Heart right ventricle (tissue), 16 donors: ENCODE measurements at regions not wholly inside any gene's neighbourhood (a gene's known extent, or its start where the extent isn't known, plus 50 kb on each side); places are given as distances from the start of the nearest gene placed in this dataset.
A peak's percentile ranks its signal among the peaks of the same experiment; 100 is the strongest.

ENCODE experiments used
- ATAC-seq, 8 donors: fragments of 200-7000 bp; cut with Tn5 transposase; one replicate each; pipeline ENCODE4 v1.9.1; 2020; ENCODE audit warnings: mild to moderate bottlenecking in 8 of 8, moderate library complexity in 8 of 8, moderate number of reproducible peaks in 1 of 8
- DNase-seq, 2 donors: peaks; one replicate each; pipeline ENCODE4 v3.0.0-alpha.2; 2020
- H3K27ac ChIP-seq, 10 donors: fragments of 200-600 bp; sonication (generic) in 2 of 10; one replicate each; pipeline versions ENCODE4 v1.5.0 to v1.8.0; 2020 to 2022; ENCODE audit warnings: mild to moderate bottlenecking in 3 of 10
- H3K27me3 ChIP-seq, 7 donors: fragments of 200-600 bp; one replicate each; pipeline ENCODE4 v1.8.0; 2021 to 2022; ENCODE audit warnings: mild to moderate bottlenecking in 2 of 7
- H3K36me3 ChIP-seq, 9 donors: fragments of 200-600 bp; sonication (generic) in 1 of 9; one replicate each; pipeline versions ENCODE4 v1.5.0 to v1.8.0; 2020 to 2022; ENCODE audit warnings: mild to moderate bottlenecking in 2 of 9
- H3K4me1 ChIP-seq, 9 donors: fragments of 200-600 bp; sonication (generic) in 1 of 9; one replicate each; pipeline versions ENCODE4 v1.5.0 to v1.8.0; 2020 to 2022; ENCODE audit warnings: mild to moderate bottlenecking in 4 of 9
- H3K4me3 ChIP-seq, 10 donors: fragments of 200-600 bp; sonication (generic) in 2 of 10; one replicate each; pipeline versions ENCODE4 v1.5.0 to v1.8.0; 2020 to 2022; ENCODE audit warnings: mild to moderate bottlenecking in 7 of 10, moderate library complexity in 2 of 10
- H3K9me3 ChIP-seq, 11 donors: fragments of 200-600 bp in 10 of 11; sonication (generic) in 2 of 11; one replicate each; pipeline versions ENCODE4 v1.5.0 to v1.8.0; 2013 to 2022; ENCODE audit warnings: mild to moderate bottlenecking in 2 of 11, control low read depth in 1 of 11, moderate library complexity in 1 of 11
- WGBS, 2 donors: extraction: QIAGEN DNeasy Blood & Tissue Kit; methylation state at CpG; one replicate each; pipeline ENCODE4 v1.1.7; 2013; ENCODE audit warnings: inconsistent platforms in 1 of 2; 5-methylcytosine and 5-hydroxymethylcytosine counted together
- intact Hi-C, 10 donors: fragments of 100-400 bp; cut with DNase I; formaldehyde crosslinking; loops; one replicate each; pipeline versions ENCODE4 v1.11.1 to v1.14.2; 2022
- TF ChIP-seq, protein P1 (sequence below), 9 donors: fragments of 200-600 bp; sonication (generic) in 2 of 9; IDR thresholded peaks; one replicate each; pipeline versions ENCODE4 v1.5.0 to v1.8.0; 2021 to 2022; ENCODE audit warnings: antibody characterized with exemption in 9 of 9, mild to moderate bottlenecking in 5 of 9, moderate library complexity in 1 of 9
- donor health status: Arrhythmogenic right ventricular cardiomyopathy.
- donor health status: ischemic (EF 13 %, LVEDD 7.1; RV severe dilation, severe dysfunction).
- donor health status: healthy with polysubstance abuse.
- donor health status: DM: no; HTN: yes; CAD: no.
- donor health status: DM: no; HTN: no; CAD: no.
- donor health status: ischemic (EF 25% LVEDD 6.9; RV normal size, moderate dysfunction).
- donor health status: ischemic (EF 25% LVEDD 5.7; RV mildly dilated, moderate dysfunction).
- donor health status: healthy.
- donor health status: DM: yes; HTN: yes; CAD: no.
- donor health status: Ischemic cardiomyopathy.
- donor health status: ischemic (EF 35%, LVEDD 5.7; RV mildly dilated, moderate dysfunction).
- donor health status: nonischemic (EF 11% LVEDD 7.7; RV severe dilation, severe dysfunction).
- donor health status: DM: yes; HTN: yes; CAD: no.
- donor health status: PGD.
- donor health status: ischemic (EF 29% LVEDD 5.4; RV normal size, mild dysfunction).
- donor health status: nonischemic (EF 23%, LVEDD 6.1; RV moderate dilation, normal function).

DNA sequence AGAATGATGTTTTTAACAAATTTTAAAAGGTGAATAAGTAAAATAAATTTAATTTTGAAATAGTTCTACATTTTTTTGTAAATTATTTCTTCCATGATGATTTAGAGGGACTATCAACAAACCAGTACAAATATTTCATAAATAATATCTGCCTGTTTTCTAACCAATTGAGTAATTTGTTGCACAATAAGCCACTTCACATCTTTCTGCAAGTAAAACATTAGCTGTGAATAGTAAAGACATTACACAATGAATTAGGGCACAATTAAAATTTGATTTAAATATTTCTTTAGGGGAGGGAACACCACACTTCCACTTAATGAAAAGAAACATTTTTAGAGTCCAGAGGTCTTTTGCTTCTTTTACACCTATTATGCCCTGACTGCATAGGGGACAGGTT is 118.4 kb upstream of the PTPRK start:
- DNase-seq (no peak), ATAC-seq (no peak)
- Histone ChIP-seq H3K4me3 (no peak overlapping the region), H3K27me3 (no peaks in the 10 kb centered on the region), H3K4me1 (peaks cover 0 to 10% (median 0%) of the 10 kb centered on the region in 9 donors), H3K9me3 (no peaks in the 10 kb centered on the region), H3K36me3 (no peaks in the 10 kb centered on the region), H3K27ac (no peak overlapping the region)
- intact Hi-C loops: no loop called here
- TF ChIP-seq, protein P1, sequence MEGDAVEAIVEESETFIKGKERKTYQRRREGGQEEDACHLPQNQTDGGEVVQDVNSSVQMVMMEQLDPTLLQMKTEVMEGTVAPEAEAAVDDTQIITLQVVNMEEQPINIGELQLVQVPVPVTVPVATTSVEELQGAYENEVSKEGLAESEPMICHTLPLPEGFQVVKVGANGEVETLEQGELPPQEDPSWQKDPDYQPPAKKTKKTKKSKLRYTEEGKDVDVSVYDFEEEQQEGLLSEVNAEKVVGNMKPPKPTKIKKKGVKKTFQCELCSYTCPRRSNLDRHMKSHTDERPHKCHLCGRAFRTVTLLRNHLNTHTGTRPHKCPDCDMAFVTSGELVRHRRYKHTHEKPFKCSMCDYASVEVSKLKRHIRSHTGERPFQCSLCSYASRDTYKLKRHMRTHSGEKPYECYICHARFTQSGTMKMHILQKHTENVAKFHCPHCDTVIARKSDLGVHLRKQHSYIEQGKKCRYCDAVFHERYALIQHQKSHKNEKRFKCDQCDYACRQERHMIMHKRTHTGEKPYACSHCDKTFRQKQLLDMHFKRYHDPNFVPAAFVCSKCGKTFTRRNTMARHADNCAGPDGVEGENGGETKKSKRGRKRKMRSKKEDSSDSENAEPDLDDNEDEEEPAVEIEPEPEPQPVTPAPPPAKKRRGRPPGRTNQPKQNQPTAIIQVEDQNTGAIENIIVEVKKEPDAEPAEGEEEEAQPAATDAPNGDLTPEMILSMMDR (IDR thresholded peaks at IDR 0.05): no peak

DNA sequence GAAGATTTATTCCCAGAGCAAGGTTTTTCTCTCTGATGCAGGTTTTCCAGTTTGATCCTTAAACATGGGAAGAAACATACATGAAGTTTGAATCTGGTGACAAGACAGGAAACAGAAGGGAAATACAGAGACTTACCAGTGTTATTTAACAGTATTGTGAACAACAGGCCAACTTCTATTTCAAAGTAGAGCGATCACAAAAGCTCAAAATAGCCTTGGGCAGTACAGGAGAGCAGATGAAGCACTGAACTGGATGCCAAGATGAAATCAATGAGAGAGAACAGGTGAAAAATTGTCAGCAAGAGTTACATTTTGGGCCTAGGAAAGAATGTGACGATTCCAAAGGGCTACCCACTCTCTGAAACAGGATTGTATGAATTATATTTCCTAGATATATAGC is 114.8 kb upstream of the PTPRK start:
- WGBS, 2 donors: 46 to 58% methylated on average over 2 of the region's 2 CpGs
- intact Hi-C loops: no loop called here
- Histone ChIP-seq H3K36me3 (no peaks in the 10 kb centered on the region), H3K4me1 (peaks cover 0 to 16% (median 0%) of the 10 kb centered on the region in 9 donors), H3K4me3 (no peak overlapping the region), H3K27ac (no peak overlapping the region), H3K27me3 (no peaks in the 10 kb centered on the region), H3K9me3 (no peaks in the 10 kb centered on the region)
- DNase-seq (no peak), ATAC-seq (peak in 4 of 8 donors; percentile 47 to 75 (median 65))
- TF ChIP-seq, protein P1 (IDR thresholded peaks at IDR 0.05): no peak

DNA sequence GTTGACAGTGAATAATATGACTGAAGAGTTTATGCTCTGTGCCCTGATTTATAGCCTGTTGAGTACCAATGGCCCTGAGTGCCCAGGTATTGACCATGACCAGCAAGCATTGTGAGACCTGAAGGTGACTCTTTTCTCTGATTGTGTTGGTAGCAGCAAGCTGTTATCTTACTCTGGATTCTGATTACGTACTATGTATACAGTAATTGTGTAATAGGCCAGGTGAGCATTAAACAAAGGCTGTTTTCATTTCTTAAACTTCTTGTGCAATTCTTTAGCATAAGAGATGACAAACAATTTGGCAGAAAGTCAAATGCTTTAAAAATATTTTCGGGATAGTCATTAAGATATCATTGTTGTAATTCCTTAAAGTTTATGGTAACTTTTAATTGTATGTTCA is 111.7 kb upstream of the PTPRK start:
- intact Hi-C loops: no loop called here
- H3K4me1 ChIP-seq: peaks cover 0 to 16% (median 0%) of the 10 kb centered on the region in 9 donors
- DNase-seq (no peak), ATAC-seq (no peak)
- H3K27ac ChIP-seq: no peak overlapping the region
- no peaks in the 10 kb centered on the region for H3K9me3 ChIP-seq
- 75 to 78% methylated on average over 2 of the region's 2 CpGs for WGBS, 2 donors
- no peaks in the 10 kb centered on the region for H3K36me3 ChIP-seq
- no peaks in the 10 kb centered on the region for H3K27me3 ChIP-seq
- H3K4me3 ChIP-seq: no peak overlapping the region
- TF ChIP-seq, protein P1 (IDR thresholded peaks at IDR 0.05): no peak

DNA sequence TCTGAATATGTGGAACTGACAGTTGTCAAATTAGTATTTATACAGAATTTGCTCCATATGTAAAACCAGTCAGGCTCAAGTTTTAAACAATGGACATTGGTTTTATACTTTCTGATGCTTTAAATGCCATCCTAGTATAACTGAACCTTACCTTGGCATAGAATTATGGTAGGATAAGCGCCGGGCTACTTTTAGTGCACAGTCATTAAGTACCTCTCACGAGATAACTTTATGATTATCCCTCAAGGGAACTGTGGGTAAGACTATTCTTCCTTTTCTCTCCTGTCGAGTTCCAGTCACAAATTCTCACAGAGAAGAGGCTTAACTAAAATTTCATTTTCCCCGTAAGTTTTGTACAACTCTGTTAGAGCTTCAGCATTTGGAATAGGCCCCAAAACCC is 110.6 kb upstream of the PTPRK start:
- Histone ChIP-seq H3K36me3 (no peaks in the 10 kb centered on the region), H3K27ac (peak overlapping the region in 4 of 10 donors; percentile 16 to 50 (median 24)), H3K27me3 (no peaks in the 10 kb centered on the region), H3K4me3 (no peak overlapping the region), H3K9me3 (no peaks in the 10 kb centered on the region), H3K4me1 (peaks cover 0 to 16% (median 0%) of the 10 kb centered on the region in 9 donors)
- 51 to 55% methylated on average over 5 of the region's 5 CpGs for WGBS, 2 donors
- DNase-seq: no peak
- peak in 3 of 8 donors; percentile 48 to 69 (median 49) for ATAC-seq
- intact Hi-C loops: no loop called here
- TF ChIP-seq, protein P1 (IDR thresholded peaks at IDR 0.05): no peak
